Panc1 (cell line): ENCODE measurements at regions not wholly inside any gene's neighbourhood (a gene's known extent, or its start where the extent isn't known, plus 50 kb on each side); places are given as distances from the start of the nearest gene placed in this dataset.

ENCODE experiments used
- ATAC-seq: fragments of 200-7000 bp; cut with Tn5 transposase; 2 replicates; pipeline ENCODE4 v1.9.1; 2020; ENCODE audit warnings: mild to moderate bottlenecking, moderate library complexity
- BruUV-seq: library from RNA; stranded (reverse); fragments of 400-500 nt; replicated peaks from 2 replicates; lab custom pipeline; 2021; lab: Mats Ljungman, UMichigan
- CTCF ChIA-PET: fragments of 300-600 bp; sonication (Branson Sonifier 250); formaldehyde crosslinking; loops from one replicate; lab custom pipeline; 2022; ENCODE audit warnings: antibody characterized with exemption; lab: Charles Lee
- POLR2A ChIA-PET: fragments of 300-600 bp; sonication (Branson Sonifier 250); formaldehyde crosslinking; loops from one replicate; lab custom pipeline; 2022; ENCODE audit warnings: antibody characterized with exemption; lab: Charles Lee
- DNase-seq: peaks from one replicate; pipeline ENCODE4 v3.0.0-alpha.2; 2010; ENCODE audit warnings: low read depth, low spot score
- H3K27ac ChIP-seq: 2 replicates; pipeline ENCODE4 v1.5.1; 2011; ENCODE audit warnings: mild to moderate bottlenecking, low read length, inconsistent platforms
- H3K27me3 ChIP-seq: fragments of 200-500 bp; sonication (Bioruptor generic); 2 replicates; pipeline ENCODE4 v1.6.0; 2014; ENCODE audit warnings: low read length, inconsistent platforms; ENCODE audit not compliant: control insufficient read depth, insufficient read depth
- H3K36me3 ChIP-seq: fragments of 200-500 bp; sonication (Bioruptor generic); 2 replicates; pipeline ENCODE4 v1.5.1; 2014; ENCODE audit warnings: inconsistent platforms, mild to moderate bottlenecking, low read length, moderate library complexity; ENCODE audit not compliant: control insufficient read depth, insufficient read depth
- H3K4me1 ChIP-seq: 2 replicates; pipeline ENCODE4 v1.5.1; 2011; ENCODE audit warnings: inconsistent platforms, mild to moderate bottlenecking, low read length, moderate library complexity; ENCODE audit not compliant: control insufficient read depth, insufficient read depth
- H3K4me3 ChIP-seq, 2 experiments: 2 replicates each; pipeline ENCODE4 v1.5.1; 2011 to 2012; ENCODE audit warnings: low read depth in 2 of 2, low read length in 2 of 2, mild to moderate bottlenecking in 2 of 2, inconsistent platforms in 1 of 2, moderate library complexity in 1 of 2
- H3K9me3 ChIP-seq: fragments of 200-500 bp; sonication (Bioruptor generic); 2 replicates; pipeline ENCODE4 v1.5.1; 2014; ENCODE audit warnings: low read depth, mild to moderate bottlenecking, inconsistent platforms, low read length, moderate library complexity; ENCODE audit not compliant: control insufficient read depth, insufficient read depth
- POLR2AphosphoS5 ChIP-seq: IDR thresholded peaks from 2 replicates; pipeline ENCODE4 v1.6.1; 2012; ENCODE audit warnings: mild to moderate bottlenecking, low read depth, low read length, moderate library complexity
- SIN3A ChIP-seq: IDR thresholded peaks from 2 replicates; pipeline ENCODE4 v1.6.1; 2012; ENCODE audit warnings: low read depth, mild to moderate bottlenecking, low read length, moderate library complexity, borderline replicate concordance; ENCODE audit not compliant: insufficient read depth
- TCF7L2 ChIP-seq: IDR thresholded peaks from 2 replicates; pipeline ENCODE4 v1.6.1; 2011; ENCODE audit warnings: mild to moderate bottlenecking, low read depth, low read length, inconsistent platforms
- in situ Hi-C: cut with HindIII; loops from 2 replicates; pipeline ENCODE4 v1.10.0; 2016; ENCODE audit warnings: low sequenced_read_pairs, low pct_unique_long_range_greater_than_20kb
- intact Hi-C: fragments of 100-400 bp; cut with micrococcal nuclease; formaldehyde crosslinking; loops from one replicate; pipeline ENCODE4 v1.10.0; 2022; ENCODE audit not compliant: unreplicated experiment
- TF ChIP-seq, protein P1 (sequence below), 2 experiments: IDR thresholded peaks; 2 replicates each; pipeline ENCODE4 v1.6.1; 2011 to 2012; ENCODE audit warnings: low read depth in 2 of 2, control low read depth in 1 of 2, low read length in 1 of 2, mild to moderate bottlenecking in 1 of 2, moderate library complexity in 1 of 2; ENCODE audit not compliant: insufficient read depth in 1 of 2
- TF ChIP-seq, protein P2 (sequence below): fragments of 450-650 bp; IDR thresholded peaks from 2 replicates; pipeline ENCODE4 v1.5.1; 2017; ENCODE audit warnings: mild to moderate bottlenecking

DNA sequence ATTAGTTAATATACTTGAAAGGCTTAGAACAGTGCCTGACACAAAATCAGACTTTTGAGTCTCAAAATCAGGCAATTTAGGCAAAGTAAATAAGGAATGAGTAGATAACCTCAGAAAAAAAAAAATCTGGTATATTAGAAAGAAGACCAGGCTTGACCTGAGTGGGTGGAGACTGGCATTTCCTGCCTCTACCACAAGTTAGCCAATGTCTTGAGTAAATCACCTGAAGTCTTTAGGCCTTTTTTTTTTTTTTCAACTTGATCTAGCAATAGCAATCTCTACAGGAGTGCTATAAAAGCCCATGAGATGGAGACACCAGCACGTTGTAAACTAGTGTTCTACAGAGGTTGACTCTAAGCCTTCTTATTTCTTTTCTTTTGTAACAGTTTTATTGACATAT, 104.2 kb upstream of the RASEF start:
- intact Hi-C loops, result no loop called here
- ATAC-seq (no peak), DNase-seq (no peak)
- no peaks in the 10 kb centered on the region for H3K27me3 ChIP-seq
- TF ChIP-seq SIN3A, result no peak
- TF ChIP-seq POLR2AphosphoS5, result no peak
- no peak for TF ChIP-seq TCF7L2
- TF ChIP-seq, protein P1, sequence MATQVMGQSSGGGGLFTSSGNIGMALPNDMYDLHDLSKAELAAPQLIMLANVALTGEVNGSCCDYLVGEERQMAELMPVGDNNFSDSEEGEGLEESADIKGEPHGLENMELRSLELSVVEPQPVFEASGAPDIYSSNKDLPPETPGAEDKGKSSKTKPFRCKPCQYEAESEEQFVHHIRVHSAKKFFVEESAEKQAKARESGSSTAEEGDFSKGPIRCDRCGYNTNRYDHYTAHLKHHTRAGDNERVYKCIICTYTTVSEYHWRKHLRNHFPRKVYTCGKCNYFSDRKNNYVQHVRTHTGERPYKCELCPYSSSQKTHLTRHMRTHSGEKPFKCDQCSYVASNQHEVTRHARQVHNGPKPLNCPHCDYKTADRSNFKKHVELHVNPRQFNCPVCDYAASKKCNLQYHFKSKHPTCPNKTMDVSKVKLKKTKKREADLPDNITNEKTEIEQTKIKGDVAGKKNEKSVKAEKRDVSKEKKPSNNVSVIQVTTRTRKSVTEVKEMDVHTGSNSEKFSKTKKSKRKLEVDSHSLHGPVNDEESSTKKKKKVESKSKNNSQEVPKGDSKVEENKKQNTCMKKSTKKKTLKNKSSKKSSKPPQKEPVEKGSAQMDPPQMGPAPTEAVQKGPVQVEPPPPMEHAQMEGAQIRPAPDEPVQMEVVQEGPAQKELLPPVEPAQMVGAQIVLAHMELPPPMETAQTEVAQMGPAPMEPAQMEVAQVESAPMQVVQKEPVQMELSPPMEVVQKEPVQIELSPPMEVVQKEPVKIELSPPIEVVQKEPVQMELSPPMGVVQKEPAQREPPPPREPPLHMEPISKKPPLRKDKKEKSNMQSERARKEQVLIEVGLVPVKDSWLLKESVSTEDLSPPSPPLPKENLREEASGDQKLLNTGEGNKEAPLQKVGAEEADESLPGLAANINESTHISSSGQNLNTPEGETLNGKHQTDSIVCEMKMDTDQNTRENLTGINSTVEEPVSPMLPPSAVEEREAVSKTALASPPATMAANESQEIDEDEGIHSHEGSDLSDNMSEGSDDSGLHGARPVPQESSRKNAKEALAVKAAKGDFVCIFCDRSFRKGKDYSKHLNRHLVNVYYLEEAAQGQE (IDR thresholded peaks at IDR 0.05; ENCODE audit: insufficient read depth in 1 of 2, low read depth in 2 of 2, low read length in 1 of 2), result no peak
- TF ChIP-seq, protein P2, sequence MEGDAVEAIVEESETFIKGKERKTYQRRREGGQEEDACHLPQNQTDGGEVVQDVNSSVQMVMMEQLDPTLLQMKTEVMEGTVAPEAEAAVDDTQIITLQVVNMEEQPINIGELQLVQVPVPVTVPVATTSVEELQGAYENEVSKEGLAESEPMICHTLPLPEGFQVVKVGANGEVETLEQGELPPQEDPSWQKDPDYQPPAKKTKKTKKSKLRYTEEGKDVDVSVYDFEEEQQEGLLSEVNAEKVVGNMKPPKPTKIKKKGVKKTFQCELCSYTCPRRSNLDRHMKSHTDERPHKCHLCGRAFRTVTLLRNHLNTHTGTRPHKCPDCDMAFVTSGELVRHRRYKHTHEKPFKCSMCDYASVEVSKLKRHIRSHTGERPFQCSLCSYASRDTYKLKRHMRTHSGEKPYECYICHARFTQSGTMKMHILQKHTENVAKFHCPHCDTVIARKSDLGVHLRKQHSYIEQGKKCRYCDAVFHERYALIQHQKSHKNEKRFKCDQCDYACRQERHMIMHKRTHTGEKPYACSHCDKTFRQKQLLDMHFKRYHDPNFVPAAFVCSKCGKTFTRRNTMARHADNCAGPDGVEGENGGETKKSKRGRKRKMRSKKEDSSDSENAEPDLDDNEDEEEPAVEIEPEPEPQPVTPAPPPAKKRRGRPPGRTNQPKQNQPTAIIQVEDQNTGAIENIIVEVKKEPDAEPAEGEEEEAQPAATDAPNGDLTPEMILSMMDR, result no peak
- in situ Hi-C loops, result no loop called here
- no TSS peak for BruUV-seq
- H3K36me3 ChIP-seq, result no peaks in the 10 kb centered on the region
- H3K4me3 ChIP-seq, result no peak overlapping the region
- no peak overlapping the region for H3K27ac ChIP-seq
- no peaks in the 10 kb centered on the region for H3K9me3 ChIP-seq
- POLR2A ChIA-PET, result no interaction called here
- CTCF ChIA-PET, result no interaction called here
- no peaks in the 10 kb centered on the region for H3K4me1 ChIP-seq

DNA sequence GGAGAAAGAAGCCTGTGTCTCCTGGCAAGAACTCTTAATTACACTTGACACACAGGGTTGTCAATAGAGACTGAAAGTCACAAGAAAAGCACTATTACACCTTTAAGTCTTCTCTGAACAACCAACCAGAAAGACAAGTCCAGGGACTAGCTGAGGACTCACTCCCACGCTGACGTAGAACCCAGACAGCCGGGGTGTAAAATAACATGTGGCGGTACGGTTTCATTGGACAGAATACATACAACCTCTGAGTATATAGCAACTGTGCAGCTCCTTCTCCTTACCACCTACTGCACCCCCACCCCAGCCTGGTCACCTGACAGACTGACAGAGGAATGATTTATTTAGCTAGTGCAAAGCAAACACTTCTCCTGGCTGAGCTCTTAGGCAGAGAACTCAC, 103.4 kb upstream of the RASEF start:
- Histone ChIP-seq H3K27me3 (no peaks in the 10 kb centered on the region), H3K4me1 (no peaks in the 10 kb centered on the region), H3K9me3 (no peaks in the 10 kb centered on the region), H3K4me3 (no peak overlapping the region), H3K27ac (no peak overlapping the region), H3K36me3 (no peaks in the 10 kb centered on the region)
- no peak for DNase-seq
- intact Hi-C loops (no loop called here), in situ Hi-C loops (no loop called here)
- no TSS peak for BruUV-seq
- TF ChIP-seq POLR2AphosphoS5, result no peak
- CTCF ChIA-PET, result no interaction called here
- POLR2A ChIA-PET, result no interaction called here
- no peak for ATAC-seq

DNA sequence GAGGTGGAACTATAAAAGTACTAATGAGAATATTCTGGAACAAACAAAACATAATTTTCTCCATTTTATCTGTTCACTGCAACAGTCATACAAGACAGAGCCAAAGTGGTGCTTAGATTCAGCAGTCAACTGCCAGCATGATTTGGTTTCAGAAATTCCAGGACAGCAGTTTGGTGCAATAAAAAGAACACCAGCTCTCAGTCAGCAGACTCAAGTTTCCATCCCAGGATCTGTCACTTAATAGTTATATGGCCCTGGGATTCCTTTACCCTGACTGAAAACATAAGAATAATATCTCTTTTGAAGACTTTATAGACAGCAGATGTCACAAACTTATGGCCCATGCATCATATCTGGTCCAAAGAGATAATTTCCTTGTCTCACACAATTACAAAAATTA, 92.8 kb upstream of the RASEF start:
- POLR2A ChIA-PET, result no interaction called here
- intact Hi-C loops (no loop called here), in situ Hi-C loops (no loop called here)
- CTCF ChIA-PET, result no interaction called here
- H3K4me3 ChIP-seq, result no peak overlapping the region
- ATAC-seq (no peak), DNase-seq (no peak)
- no peaks in the 10 kb centered on the region for H3K36me3 ChIP-seq
- TF ChIP-seq TCF7L2 (no peak), POLR2AphosphoS5 (no peak), SIN3A (no peak)
- TF ChIP-seq, protein P1 (IDR thresholded peaks at IDR 0.05; ENCODE audit: insufficient read depth in 1 of 2, low read depth in 2 of 2, low read length in 1 of 2), result no peak
- TF ChIP-seq, protein P2, result no peak
- no peak overlapping the region for H3K27ac ChIP-seq
- no TSS peak for BruUV-seq
- H3K27me3 ChIP-seq, result no peaks in the 10 kb centered on the region
- H3K9me3 ChIP-seq, result no peaks in the 10 kb centered on the region
- no peaks in the 10 kb centered on the region for H3K4me1 ChIP-seq
